Activated CD8-positive, alpha-beta T cell treated with anti-CD3 and anti-CD28 coated beads, Interleukin-2, amount 10 ng/mL, durations not matched to agents 7 days and 5 days (primary cell): ENCODE measurements at regions not wholly inside any gene's neighbourhood (a gene's known extent, or its start where the extent isn't known, plus 50 kb on each side); places are given as distances from the start of the nearest gene placed in this dataset.

Source experiments
- ATAC-seq: fragments of 150-1000 bp; cut with Tn5 transposase; one replicate; pipeline ENCODE4 v1.10.0; 2021; ENCODE audit warnings: moderate library complexity
- CTCF ChIA-PET: fragments of 350-600 bp; sonication (Branson Sonifier 250); formaldehyde crosslinking; loops from one replicate; lab custom pipeline; 2021; ENCODE audit warnings: antibody characterized with exemption; lab: Charles Lee
- POLR2A ChIA-PET: fragments of 350-600 bp; sonication (Branson Sonifier 250); formaldehyde crosslinking; loops from one replicate; lab custom pipeline; 2021; ENCODE audit warnings: antibody characterized with exemption; lab: Charles Lee
- DNase-seq: peaks from one replicate; pipeline ENCODE4 v3.0.0-alpha.2; 2020
- H3K27ac Mint-ChIP-seq: one replicate; pipeline ENCODE4 v1.8.0; 2021; ENCODE audit warnings: mild to moderate bottlenecking, mixed read lengths
- H3K27me3 Mint-ChIP-seq: one replicate; pipeline ENCODE4 v1.8.0; 2021; ENCODE audit warnings: low read depth, mixed read lengths
- H3K36me3 Mint-ChIP-seq: one replicate; pipeline ENCODE4 v1.8.0; 2021; ENCODE audit warnings: low read depth, mixed read lengths
- H3K4me1 Mint-ChIP-seq: one replicate; pipeline ENCODE4 v1.8.0; 2021; ENCODE audit warnings: low read depth, mixed read lengths
- H3K4me3 Mint-ChIP-seq: one replicate; pipeline ENCODE4 v1.8.0; 2021; ENCODE audit warnings: mild to moderate bottlenecking, mixed read lengths
- H3K9me3 Mint-ChIP-seq: one replicate; pipeline ENCODE4 v1.8.0; 2022; ENCODE audit warnings: mixed read lengths; ENCODE audit not compliant: insufficient read depth

GRCh38 chr1:88284066-88284465, 400.0 kb upstream of the PKN2 start:
- H3K9me3 Mint-ChIP-seq, result no peaks in the 10 kb centered on the region
- no peaks in the 10 kb centered on the region for H3K36me3 Mint-ChIP-seq
- no peak overlapping the region for H3K4me3 Mint-ChIP-seq
- no peaks in the 10 kb centered on the region for H3K27me3 Mint-ChIP-seq
- H3K4me1 Mint-ChIP-seq, result no peaks in the 10 kb centered on the region
- DNase-seq (no peak), ATAC-seq (no peak)
- H3K27ac Mint-ChIP-seq, result no peak overlapping the region
- ChIA-PET CTCF (no interaction called here), POLR2A (no interaction called here)

- POLR2A ChIA-PET, result no interaction called here
- no peaks in the 10 kb centered on the region for H3K4me1 Mint-ChIP-seq
- H3K36me3 Mint-ChIP-seq, result no peaks in the 10 kb centered on the region
- CTCF ChIA-PET, result no interaction called here
- ATAC-seq (no peak), DNase-seq (no peak)
- no peak overlapping the region for H3K27ac Mint-ChIP-seq
- no peak overlapping the region for H3K4me3 Mint-ChIP-seq
- no peaks in the 10 kb centered on the region for H3K9me3 Mint-ChIP-seq
- H3K27me3 Mint-ChIP-seq, result no peaks in the 10 kb centered on the region
Measured at GRCh38 chr1:88284666-88285366, 399.3 kb upstream of the PKN2 start.

GRCh38 chr1:88286716-88287115, 397.4 kb upstream of the PKN2 start:
- Mint-ChIP-seq H3K27ac (no peak overlapping the region), H3K9me3 (no peaks in the 10 kb centered on the region), H3K27me3 (no peaks in the 10 kb centered on the region), H3K4me3 (no peak overlapping the region), H3K36me3 (no peaks in the 10 kb centered on the region), H3K4me1 (no peaks in the 10 kb centered on the region)
- ATAC-seq, result no peak
- DNase-seq, result no peak
- CTCF ChIA-PET, result no interaction called here
- POLR2A ChIA-PET, result no interaction called here

GRCh38 chr1:88288571-88288970, 395.5 kb upstream of the PKN2 start:
- no peak for ATAC-seq
- Mint-ChIP-seq H3K27ac (no peak overlapping the region), H3K9me3 (no peaks in the 10 kb centered on the region), H3K4me3 (no peak overlapping the region), H3K27me3 (no peaks in the 10 kb centered on the region), H3K4me1 (no peaks in the 10 kb centered on the region), H3K36me3 (no peaks in the 10 kb centered on the region)
- ChIA-PET CTCF (no interaction called here), POLR2A (no interaction called here)
- no peak for DNase-seq

- DNase-seq (no peak), ATAC-seq (no peak)
- no peak overlapping the region for H3K27ac Mint-ChIP-seq
- no peaks in the 10 kb centered on the region for H3K9me3 Mint-ChIP-seq
- ChIA-PET POLR2A (no interaction called here), CTCF (no interaction called here)
- H3K4me3 Mint-ChIP-seq, result no peak overlapping the region
- no peaks in the 10 kb centered on the region for H3K36me3 Mint-ChIP-seq
- no peaks in the 10 kb centered on the region for H3K27me3 Mint-ChIP-seq
- no peaks in the 10 kb centered on the region for H3K4me1 Mint-ChIP-seq
Measured at GRCh38 chr1:88289401-88290102, 394.5 kb upstream of the PKN2 start.

GRCh38 chr1:88291611-88292354, 392.3 kb upstream of the PKN2 start:
- H3K27me3 Mint-ChIP-seq, result no peaks in the 10 kb centered on the region
- H3K4me3 Mint-ChIP-seq, result no peak overlapping the region
- ATAC-seq, result no peak
- no peak overlapping the region for H3K27ac Mint-ChIP-seq
- no peaks in the 10 kb centered on the region for H3K4me1 Mint-ChIP-seq
- ChIA-PET POLR2A (no interaction called here), CTCF (no interaction called here)
- H3K9me3 Mint-ChIP-seq, result no peaks in the 10 kb centered on the region
- DNase-seq, result no peak
- no peaks in the 10 kb centered on the region for H3K36me3 Mint-ChIP-seq

GRCh38 chr1:88293691-88294190, 390.3 kb upstream of the PKN2 start:
- H3K4me3 Mint-ChIP-seq, result no peak overlapping the region
- DNase-seq (no peak), ATAC-seq (no peak)
- no peaks in the 10 kb centered on the region for H3K36me3 Mint-ChIP-seq
- H3K9me3 Mint-ChIP-seq, result no peaks in the 10 kb centered on the region
- H3K27me3 Mint-ChIP-seq, result no peaks in the 10 kb centered on the region
- ChIA-PET POLR2A (no interaction called here), CTCF (no interaction called here)
- no peak overlapping the region for H3K27ac Mint-ChIP-seq
- H3K4me1 Mint-ChIP-seq, result no peaks in the 10 kb centered on the region

GRCh38 chr1:88296227-88296626, 387.8 kb upstream of the PKN2 start:
- DNase-seq, result no peak
- POLR2A ChIA-PET, result no interaction called here
- H3K9me3 Mint-ChIP-seq, result no peaks in the 10 kb centered on the region
- H3K36me3 Mint-ChIP-seq, result no peaks in the 10 kb centered on the region
- H3K4me1 Mint-ChIP-seq, result no peaks in the 10 kb centered on the region
- CTCF ChIA-PET, result no interaction called here
- no peak overlapping the region for H3K4me3 Mint-ChIP-seq
- no peak overlapping the region for H3K27ac Mint-ChIP-seq
- ATAC-seq, result no peak
- H3K27me3 Mint-ChIP-seq, result no peaks in the 10 kb centered on the region

- DNase-seq, result no peak
- ChIA-PET CTCF (no interaction called here), POLR2A (no interaction called here)
- Mint-ChIP-seq H3K9me3 (no peaks in the 10 kb centered on the region), H3K36me3 (no peaks in the 10 kb centered on the region), H3K27me3 (no peaks in the 10 kb centered on the region), H3K27ac (no peak overlapping the region), H3K4me1 (no peaks in the 10 kb centered on the region), H3K4me3 (no peak overlapping the region)
- no peak for ATAC-seq
Measured at GRCh38 chr1:88296642-88297041, 387.4 kb upstream of the PKN2 start.

GRCh38 chr1:88298506-88298905, 385.6 kb upstream of the PKN2 start:
- no peaks in the 10 kb centered on the region for H3K36me3 Mint-ChIP-seq
- H3K27me3 Mint-ChIP-seq, result no peaks in the 10 kb centered on the region
- no peaks in the 10 kb centered on the region for H3K9me3 Mint-ChIP-seq
- CTCF ChIA-PET, result no interaction called here
- no peak for DNase-seq
- no peak overlapping the region for H3K4me3 Mint-ChIP-seq
- no peaks in the 10 kb centered on the region for H3K4me1 Mint-ChIP-seq
- POLR2A ChIA-PET, result no interaction called here
- ATAC-seq, result no peak
- H3K27ac Mint-ChIP-seq, result no peak overlapping the region

GRCh38 chr1:88300752-88301263, 383.3 kb upstream of the PKN2 start:
- no peak for ATAC-seq
- no peak for DNase-seq
- Mint-ChIP-seq H3K9me3 (no peaks in the 10 kb centered on the region), H3K27me3 (peaks cover under 1% of the 10 kb centered on the region), H3K4me1 (no peaks in the 10 kb centered on the region), H3K36me3 (no peaks in the 10 kb centered on the region), H3K27ac (no peak overlapping the region), H3K4me3 (no peak overlapping the region)
- POLR2A ChIA-PET, result no interaction called here
- CTCF ChIA-PET, result no interaction called here
